ENCODE measurements at regions not wholly inside any gene's neighbourhood (a gene's known extent, or its start where the extent isn't known, plus 50 kb on each side); places are given as distances from the start of the nearest gene placed in this dataset.

DNA sequence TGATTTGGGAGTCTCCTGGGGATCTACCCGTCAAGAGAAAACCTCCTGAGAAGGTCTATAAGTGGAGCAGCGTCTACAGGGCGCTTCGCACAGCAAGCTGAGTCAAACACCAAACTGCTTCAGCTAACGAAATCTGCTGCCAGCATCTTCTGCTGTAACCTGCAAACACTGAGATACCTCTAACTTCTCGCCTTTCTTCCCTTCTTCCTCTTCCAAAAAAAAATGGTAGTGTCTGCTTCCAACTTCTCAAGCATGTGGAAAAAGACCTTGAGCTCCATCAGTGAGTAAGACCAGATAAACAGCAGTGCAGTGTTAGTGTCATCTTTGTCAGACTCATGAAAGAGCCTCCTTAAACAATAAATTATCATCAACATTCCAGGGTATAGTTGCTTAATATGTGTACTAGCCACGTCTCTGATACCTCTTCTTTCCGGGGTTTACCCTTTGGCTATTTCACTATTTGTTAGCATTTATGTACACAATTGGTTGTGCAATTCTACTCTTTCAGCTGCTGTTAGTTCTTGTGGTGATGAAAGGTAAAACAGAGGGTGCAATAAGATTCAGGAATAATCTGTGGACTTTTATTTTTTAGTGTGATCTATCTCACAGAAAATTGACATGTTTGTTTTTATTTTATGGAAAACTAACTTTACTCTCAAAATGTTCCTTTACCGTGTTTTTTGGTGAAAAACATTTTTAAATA is 81.6 kb downstream of the LLPH start:
- Histone ChIP-seq H3K18ac (ENCODE audit: low read length) (no peak overlapping the region), H2AK5ac (ENCODE audit: low read length) (no peak overlapping the region), H2BK12ac (ENCODE audit: low read length) (no peak overlapping the region), H3K14ac (ENCODE audit: low read length) (no peak overlapping the region), H2BK5ac (ENCODE audit: low read depth, low read length, poor library complexity) (no peak overlapping the region), H4K91ac (ENCODE audit: low read depth, low read length) (no peak overlapping the region), H3K4ac (ENCODE audit: low read depth, low read length) (no peak overlapping the region), H3K23ac (ENCODE audit: low read length) (no peak overlapping the region), H3K4me2 (ENCODE audit: low read length) (no peak overlapping the region), H3K4me1 (ENCODE audit: control insufficient read depth in 1 of 2, insufficient read depth in 2 of 2, low read length in 2 of 2) (no peaks in the 10 kb centered on the region), H3K36me3 (ENCODE audit: control insufficient read depth in 1 of 2, insufficient read depth in 2 of 2, low read length in 2 of 2) (no peaks in the 10 kb centered on the region), H3K27ac (ENCODE audit: low read depth, low read length) (no peak overlapping the region), H3K9ac (ENCODE audit: low read length) (no peak overlapping the region), H3K4me3 (ENCODE audit: low read depth, low read length) (no peak overlapping the region), H3K9me3 (ENCODE audit: insufficient read depth, low read depth, low read length) (no peaks in the 10 kb centered on the region), H4K8ac (ENCODE audit: low read depth, low read length) (no peak overlapping the region), H3K27me3 (ENCODE audit: insufficient read depth, low read length) (no peaks in the 10 kb centered on the region), H3K79me2 (ENCODE audit: control insufficient read depth, insufficient read depth, low read length, poor library complexity) (no peaks in the 10 kb centered on the region), H3K79me1 (ENCODE audit: low read length) (no peaks in the 10 kb centered on the region), H2AFZ (ENCODE audit: insufficient read depth, low read length, poor library complexity) (no peak overlapping the region), H4K12ac (ENCODE audit: low read depth, low read length) (no peak overlapping the region), H2BK120ac (ENCODE audit: insufficient read depth, low read length, poor library complexity) (no peak overlapping the region)
- no peak for DNase-seq
- no CpG with 5 or more reads among the region's 9 CpGs for WGBS (ENCODE audit: extremely low coverage, insufficient coverage, insufficient read length)

- Histone ChIP-seq H2BK5ac (ENCODE audit: low read depth, low read length, poor library complexity) (no peak overlapping the region), H3K4me1 (ENCODE audit: control insufficient read depth in 1 of 2, insufficient read depth in 2 of 2, low read length in 2 of 2) (no peaks in the 10 kb centered on the region), H3K4me2 (ENCODE audit: low read length) (no peak overlapping the region), H3K27me3 (ENCODE audit: insufficient read depth, low read length) (no peaks in the 10 kb centered on the region), H3K27ac (ENCODE audit: low read depth, low read length) (no peak overlapping the region), H3K9me3 (ENCODE audit: insufficient read depth, low read depth, low read length) (no peaks in the 10 kb centered on the region), H2AK5ac (ENCODE audit: low read length) (no peak overlapping the region), H4K8ac (ENCODE audit: low read depth, low read length) (no peak overlapping the region), H2AFZ (ENCODE audit: insufficient read depth, low read length, poor library complexity) (no peak overlapping the region), H4K91ac (ENCODE audit: low read depth, low read length) (no peak overlapping the region), H3K4me3 (ENCODE audit: low read depth, low read length) (no peak overlapping the region), H3K4ac (ENCODE audit: low read depth, low read length) (no peak overlapping the region), H3K79me2 (ENCODE audit: control insufficient read depth, insufficient read depth, low read length, poor library complexity) (no peaks in the 10 kb centered on the region), H3K79me1 (ENCODE audit: low read length) (no peaks in the 10 kb centered on the region), H3K18ac (ENCODE audit: low read length) (no peak overlapping the region), H2BK120ac (ENCODE audit: insufficient read depth, low read length, poor library complexity) (no peak overlapping the region), H3K23ac (ENCODE audit: low read length) (no peak overlapping the region), H3K9ac (ENCODE audit: low read length) (no peak overlapping the region), H3K14ac (ENCODE audit: low read length) (no peak overlapping the region), H4K12ac (ENCODE audit: low read depth, low read length) (no peak overlapping the region), H2BK12ac (ENCODE audit: low read length) (no peak overlapping the region), H3K36me3 (ENCODE audit: control insufficient read depth in 1 of 2, insufficient read depth in 2 of 2, low read length in 2 of 2) (no peaks in the 10 kb centered on the region)
- WGBS (ENCODE audit: extremely low coverage, insufficient coverage, insufficient read length): no CpG with 5 or more reads among the region's 8 CpGs
- no peak for DNase-seq
These were observed 82.2 kb downstream of the LLPH start for GRCh38 chr12:66048218-66048834.

GRCh38 chr12:66047411-66048021 is 83.0 kb downstream of the LLPH start:
- no peak overlapping the region for H4K12ac ChIP-seq (ENCODE audit: low read depth, low read length)
- H3K79me1 ChIP-seq (ENCODE audit: low read length): no peaks in the 10 kb centered on the region
- no peak overlapping the region for H2AFZ ChIP-seq (ENCODE audit: insufficient read depth, low read length, poor library complexity)
- H3K9me3 ChIP-seq (ENCODE audit: insufficient read depth, low read depth, low read length): no peaks in the 10 kb centered on the region
- no peak overlapping the region for H2BK5ac ChIP-seq (ENCODE audit: low read depth, low read length, poor library complexity)
- H2BK120ac ChIP-seq (ENCODE audit: insufficient read depth, low read length, poor library complexity): no peak overlapping the region
- H3K4me3 ChIP-seq (ENCODE audit: low read depth, low read length): no peak overlapping the region
- H3K36me3 ChIP-seq (ENCODE audit: control insufficient read depth in 1 of 2, insufficient read depth in 2 of 2, low read length in 2 of 2): no peaks in the 10 kb centered on the region
- DNase-seq: no peak
- no peak overlapping the region for H4K91ac ChIP-seq (ENCODE audit: low read depth, low read length)
- H3K23ac ChIP-seq (ENCODE audit: low read length): no peak overlapping the region
- H3K27ac ChIP-seq (ENCODE audit: low read depth, low read length): no peak overlapping the region
- H3K4me1 ChIP-seq (ENCODE audit: control insufficient read depth in 1 of 2, insufficient read depth in 2 of 2, low read length in 2 of 2): no peaks in the 10 kb centered on the region
- H3K9ac ChIP-seq (ENCODE audit: low read length): no peak overlapping the region
- H3K18ac ChIP-seq (ENCODE audit: low read length): no peak overlapping the region
- no peak overlapping the region for H3K14ac ChIP-seq (ENCODE audit: low read length)
- H3K4me2 ChIP-seq (ENCODE audit: low read length): no peak overlapping the region
- no peak overlapping the region for H2BK12ac ChIP-seq (ENCODE audit: low read length)
- no peaks in the 10 kb centered on the region for H3K79me2 ChIP-seq (ENCODE audit: control insufficient read depth, insufficient read depth, low read length, poor library complexity)
- H4K8ac ChIP-seq (ENCODE audit: low read depth, low read length): no peak overlapping the region
- H2AK5ac ChIP-seq (ENCODE audit: low read length): no peak overlapping the region
- no peaks in the 10 kb centered on the region for H3K27me3 ChIP-seq (ENCODE audit: insufficient read depth, low read length)
- WGBS (ENCODE audit: extremely low coverage, insufficient coverage, insufficient read length): no CpG with 5 or more reads among the region's 1 CpG
- H3K4ac ChIP-seq (ENCODE audit: low read depth, low read length): no peak overlapping the region

DNA sequence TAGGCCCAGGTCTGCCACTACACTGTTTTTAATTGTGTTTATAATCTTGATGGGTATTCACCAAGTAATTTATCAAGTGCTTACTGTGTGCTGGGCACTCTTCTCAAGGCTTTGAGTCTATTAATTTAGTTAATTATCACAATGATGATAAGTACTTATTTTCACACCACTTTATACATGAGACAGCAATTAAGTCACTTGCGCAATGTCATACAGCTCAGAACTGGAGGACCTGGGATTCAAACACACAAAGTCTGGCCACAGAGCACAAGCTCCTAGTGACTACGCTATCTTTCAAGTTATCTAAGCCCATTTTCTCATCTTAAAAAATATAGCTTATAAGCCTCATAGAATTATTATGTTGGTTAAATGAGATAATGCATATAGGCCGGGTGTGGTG is 85.0 kb downstream of the LLPH start:
- no peak overlapping the region for H4K8ac ChIP-seq (ENCODE audit: low read depth, low read length)
- H3K9me3 ChIP-seq (ENCODE audit: insufficient read depth, low read depth, low read length): no peaks in the 10 kb centered on the region
- no CpG with 5 or more reads among the region's 3 CpGs for WGBS (ENCODE audit: extremely low coverage, insufficient coverage, insufficient read length)

More for the DNA sequence above, 85.0 kb downstream of the LLPH start:
- Histone ChIP-seq H3K27me3 (ENCODE audit: insufficient read depth, low read length) (no peaks in the 10 kb centered on the region), H3K36me3 (ENCODE audit: control insufficient read depth in 1 of 2, insufficient read depth in 2 of 2, low read length in 2 of 2) (no peaks in the 10 kb centered on the region), H2AFZ (ENCODE audit: insufficient read depth, low read length, poor library complexity) (no peak overlapping the region), H2AK5ac (ENCODE audit: low read length) (no peak overlapping the region), H3K79me2 (ENCODE audit: control insufficient read depth, insufficient read depth, low read length, poor library complexity) (no peaks in the 10 kb centered on the region), H4K91ac (ENCODE audit: low read depth, low read length) (no peak overlapping the region), H3K4ac (ENCODE audit: low read depth, low read length) (no peak overlapping the region), H3K23ac (ENCODE audit: low read length) (no peak overlapping the region), H3K14ac (ENCODE audit: low read length) (no peak overlapping the region), H3K4me1 (ENCODE audit: control insufficient read depth in 1 of 2, insufficient read depth in 2 of 2, low read length in 2 of 2) (no peaks in the 10 kb centered on the region), H2BK5ac (ENCODE audit: low read depth, low read length, poor library complexity) (no peak overlapping the region), H2BK12ac (ENCODE audit: low read length) (no peak overlapping the region), H2BK120ac (ENCODE audit: insufficient read depth, low read length, poor library complexity) (no peak overlapping the region), H3K79me1 (ENCODE audit: low read length) (no peaks in the 10 kb centered on the region), H3K4me2 (ENCODE audit: low read length) (no peak overlapping the region), H4K12ac (ENCODE audit: low read depth, low read length) (no peak overlapping the region), H3K27ac (ENCODE audit: low read depth, low read length) (no peak overlapping the region), H3K18ac (ENCODE audit: low read length) (no peak overlapping the region), H3K9ac (ENCODE audit: low read length) (no peak overlapping the region), H3K4me3 (ENCODE audit: low read depth, low read length) (no peak overlapping the region)
- no peak for DNase-seq

Data from trophoblast cell (in vitro differentiated cells and primary cell).